ENCODE measurements at regions not wholly inside any gene's neighbourhood (a gene's known extent, or its start where the extent isn't known, plus 50 kb on each side); places are given as distances from the start of the nearest gene placed in this dataset.

GRCh38 chr4:103478734-103479133 lies 241.1 kb downstream of the TACR3 start:
- WGBS (ENCODE audit: low lambda C conversion rate) = 45% methylated on average over 1 of the region's 1 CpG
- Histone ChIP-seq H3K9ac (ENCODE audit: insufficient read depth, low read depth, low read length) (no peak overlapping the region), H2AFZ (ENCODE audit: low read length) (no peak overlapping the region), H4K20me1 (ENCODE audit: insufficient read depth, low read length) (no peaks in the 10 kb centered on the region), H3K27me3 (ENCODE audit: control insufficient read depth in 1 of 2, insufficient read depth in 2 of 2, low read length in 2 of 2) (no peaks in the 10 kb centered on the region), H3K9me3 (ENCODE audit: low read length) (no peaks in the 10 kb centered on the region), H3K4me1 (ENCODE audit: insufficient read depth, low read length) (no peaks in the 10 kb centered on the region), H3K79me2 (ENCODE audit: insufficient read depth, low read length) (no peaks in the 10 kb centered on the region), H3K4me3 (replicated peaks in 1 of 3; ENCODE audit: insufficient read depth in 1 of 3, low read depth in 2 of 3, low read length in 3 of 3) (no peak overlapping the region), H3K36me3 (replicated peaks in 1 of 2; ENCODE audit: control insufficient read depth in 1 of 2, insufficient read depth in 2 of 2, low read length in 2 of 2) (no peaks in the 10 kb centered on the region), H3K27ac (ENCODE audit: extremely low read length, insufficient read depth, low read length) (no peak overlapping the region), H3K4me2 (ENCODE audit: low read depth, low read length) (no peak overlapping the region)
- ATAC-seq = no peak
- CTCF ChIA-PET (ENCODE audit: low intra/inter-chr PET ratio, low total read pairs) = no interaction called here
- intact Hi-C loops (cut with micrococcal nuclease; ENCODE audit: unreplicated experiment) = no loop called here
- TF ChIP-seq ESRRA (CRISPR knock-in tag; IDR thresholded peaks at IDR 0.05; ENCODE audit: low read depth) = no peak
- no peak for DNase-seq (ENCODE audit: low spot score)
- in situ Hi-C loops (cut with HindIII; ENCODE audit: extremely low pct_ligation_motif_present, low pct_unique_long_range_greater_than_20kb) = no loop called here
- BruUV-seq (replicated peaks) = no TSS peak
- FAIRE-seq = no peak
- POLR2A ChIA-PET = no interaction called here

- H3K79me2 ChIP-seq (ENCODE audit: insufficient read depth, low read length) = no peaks in the 10 kb centered on the region
- H3K27me3 ChIP-seq (ENCODE audit: control insufficient read depth in 1 of 2, insufficient read depth in 2 of 2, low read length in 2 of 2) = no peaks in the 10 kb centered on the region
- no peak overlapping the region for H3K4me2 ChIP-seq (ENCODE audit: low read depth, low read length)
- intact Hi-C loops (cut with micrococcal nuclease; ENCODE audit: unreplicated experiment) (no loop called here), in situ Hi-C loops (cut with HindIII; ENCODE audit: extremely low pct_ligation_motif_present, low pct_unique_long_range_greater_than_20kb) (no loop called here)
- H2AFZ ChIP-seq (ENCODE audit: low read length) = no peak overlapping the region
- DNase-seq (ENCODE audit: low spot score) (no peak), FAIRE-seq (no peak), ATAC-seq (no peak)
- no peaks in the 10 kb centered on the region for H4K20me1 ChIP-seq (ENCODE audit: insufficient read depth, low read length)
- no peaks in the 10 kb centered on the region for H3K36me3 ChIP-seq (replicated peaks in 1 of 2; ENCODE audit: control insufficient read depth in 1 of 2, insufficient read depth in 2 of 2, low read length in 2 of 2)
- H3K9me3 ChIP-seq (ENCODE audit: low read length) = no peaks in the 10 kb centered on the region
- H3K4me3 ChIP-seq (replicated peaks in 1 of 3; ENCODE audit: insufficient read depth in 1 of 3, low read depth in 2 of 3, low read length in 3 of 3) = no peak overlapping the region
- POLR2A ChIA-PET = no interaction called here
- CTCF ChIA-PET (ENCODE audit: low intra/inter-chr PET ratio, low total read pairs) = no interaction called here
- H3K9ac ChIP-seq (ENCODE audit: insufficient read depth, low read depth, low read length) = no peak overlapping the region
- no TSS peak for BruUV-seq (replicated peaks)
- no peaks in the 10 kb centered on the region for H3K4me1 ChIP-seq (ENCODE audit: insufficient read depth, low read length)
- 21% methylated on average over 1 of the region's 1 CpG for WGBS (ENCODE audit: low lambda C conversion rate)
- no peak overlapping the region for H3K27ac ChIP-seq (ENCODE audit: extremely low read length, insufficient read depth, low read length)
- no peak for TF ChIP-seq ZNF652 (CRISPR knock-in tag; IDR thresholded peaks at IDR 0.05; ENCODE audit: borderline replicate concordance, low read depth)
- TF ChIP-seq ZNF549 (CRISPR knock-in tag; IDR thresholded peaks at IDR 0.05) = no peak
- no peak for TF ChIP-seq KAT7 (CRISPR knock-in tag; IDR thresholded peaks at IDR 0.05; ENCODE audit: borderline replicate concordance)
- TF ChIP-seq PBX3 (CRISPR knock-in tag; IDR thresholded peaks at IDR 0.05; ENCODE audit: borderline replicate concordance) = no peak
- no peak for TF ChIP-seq ARNT (IDR thresholded peaks at IDR 0.05)
- TF ChIP-seq, protein P1, sequence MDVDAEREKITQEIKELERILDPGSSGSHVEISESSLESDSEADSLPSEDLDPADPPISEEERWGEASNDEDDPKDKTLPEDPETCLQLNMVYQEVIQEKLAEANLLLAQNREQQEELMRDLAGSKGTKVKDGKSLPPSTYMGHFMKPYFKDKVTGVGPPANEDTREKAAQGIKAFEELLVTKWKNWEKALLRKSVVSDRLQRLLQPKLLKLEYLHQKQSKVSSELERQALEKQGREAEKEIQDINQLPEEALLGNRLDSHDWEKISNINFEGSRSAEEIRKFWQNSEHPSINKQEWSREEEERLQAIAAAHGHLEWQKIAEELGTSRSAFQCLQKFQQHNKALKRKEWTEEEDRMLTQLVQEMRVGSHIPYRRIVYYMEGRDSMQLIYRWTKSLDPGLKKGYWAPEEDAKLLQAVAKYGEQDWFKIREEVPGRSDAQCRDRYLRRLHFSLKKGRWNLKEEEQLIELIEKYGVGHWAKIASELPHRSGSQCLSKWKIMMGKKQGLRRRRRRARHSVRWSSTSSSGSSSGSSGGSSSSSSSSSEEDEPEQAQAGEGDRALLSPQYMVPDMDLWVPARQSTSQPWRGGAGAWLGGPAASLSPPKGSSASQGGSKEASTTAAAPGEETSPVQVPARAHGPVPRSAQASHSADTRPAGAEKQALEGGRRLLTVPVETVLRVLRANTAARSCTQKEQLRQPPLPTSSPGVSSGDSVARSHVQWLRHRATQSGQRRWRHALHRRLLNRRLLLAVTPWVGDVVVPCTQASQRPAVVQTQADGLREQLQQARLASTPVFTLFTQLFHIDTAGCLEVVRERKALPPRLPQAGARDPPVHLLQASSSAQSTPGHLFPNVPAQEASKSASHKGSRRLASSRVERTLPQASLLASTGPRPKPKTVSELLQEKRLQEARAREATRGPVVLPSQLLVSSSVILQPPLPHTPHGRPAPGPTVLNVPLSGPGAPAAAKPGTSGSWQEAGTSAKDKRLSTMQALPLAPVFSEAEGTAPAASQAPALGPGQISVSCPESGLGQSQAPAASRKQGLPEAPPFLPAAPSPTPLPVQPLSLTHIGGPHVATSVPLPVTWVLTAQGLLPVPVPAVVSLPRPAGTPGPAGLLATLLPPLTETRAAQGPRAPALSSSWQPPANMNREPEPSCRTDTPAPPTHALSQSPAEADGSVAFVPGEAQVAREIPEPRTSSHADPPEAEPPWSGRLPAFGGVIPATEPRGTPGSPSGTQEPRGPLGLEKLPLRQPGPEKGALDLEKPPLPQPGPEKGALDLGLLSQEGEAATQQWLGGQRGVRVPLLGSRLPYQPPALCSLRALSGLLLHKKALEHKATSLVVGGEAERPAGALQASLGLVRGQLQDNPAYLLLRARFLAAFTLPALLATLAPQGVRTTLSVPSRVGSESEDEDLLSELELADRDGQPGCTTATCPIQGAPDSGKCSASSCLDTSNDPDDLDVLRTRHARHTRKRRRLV (CRISPR knock-in tag; IDR thresholded peaks at IDR 0.05) = no peak
- no peak for TF ChIP-seq GABPA (IDR thresholded peaks at IDR 0.05; ENCODE audit: low read depth, low read length)
- no peak for TF ChIP-seq GABPA (CRISPR knock-in tag; IDR thresholded peaks at IDR 0.05; ENCODE audit: low read depth)
- TF ChIP-seq WIZ (CRISPR knock-in tag; IDR thresholded peaks at IDR 0.05) = no peak
These were observed 241.6 kb downstream of the TACR3 start for GRCh38 chr4:103478210-103478609.

Data from HepG2 (cell line).